ENCODE measurements at regions not wholly inside any gene's neighbourhood (a gene's known extent, or its start where the extent isn't known, plus 50 kb on each side); places are given as distances from the start of the nearest gene placed in this dataset.
"Not testable (repeated sequence)": the region's sequence is repeated elsewhere in the genome, so short reads cannot be mapped to it uniquely, and the experiment has no call there.

GRCh38 chr7:112937651-112938415, 147.6 kb upstream of the TMEM168 start:
- DNase-seq (ENCODE audit: low spot score): peak; percentile 10

DNA sequence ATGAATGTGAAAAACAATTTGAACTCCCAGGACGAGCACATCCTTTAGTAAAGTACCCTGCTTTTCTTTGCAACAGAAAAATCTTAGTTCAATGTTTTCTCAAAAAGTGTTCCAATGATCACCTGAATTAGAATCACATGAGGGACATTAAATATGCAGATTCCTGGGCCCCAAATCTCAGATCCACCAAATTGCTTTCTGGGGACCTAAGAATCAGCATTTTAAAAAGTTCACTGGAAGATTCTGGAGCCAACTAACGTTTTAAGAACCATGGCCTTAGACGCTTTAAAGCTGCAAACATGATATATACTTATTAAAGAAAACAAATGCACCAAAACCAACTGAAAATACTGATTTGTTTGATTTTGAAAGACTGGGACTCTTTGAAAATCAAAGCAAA, 143.4 kb upstream of the TMEM168 start:
- no peak for DNase-seq (ENCODE audit: low spot score)

DNA sequence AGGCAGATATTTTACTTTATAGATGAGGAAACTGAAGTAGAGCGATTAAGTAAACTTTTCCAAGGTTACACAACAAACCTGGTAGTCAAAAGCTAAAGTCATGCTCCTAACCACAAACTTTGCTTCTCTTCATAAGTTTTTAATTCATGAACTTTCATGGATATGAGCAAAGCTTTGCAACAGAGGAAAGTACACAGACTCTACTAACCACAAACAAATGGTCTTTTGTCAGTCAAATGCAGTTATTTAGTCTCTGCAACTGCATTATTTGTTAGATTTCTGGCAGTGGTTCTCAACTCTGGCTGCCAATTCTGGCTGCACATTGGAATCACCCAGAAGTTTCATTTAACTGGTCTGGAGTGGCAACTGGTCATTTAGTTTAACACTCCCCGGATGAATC, 140.6 kb upstream of the TMEM168 start:
- DNase-seq (ENCODE audit: low spot score): no peak

DNA sequence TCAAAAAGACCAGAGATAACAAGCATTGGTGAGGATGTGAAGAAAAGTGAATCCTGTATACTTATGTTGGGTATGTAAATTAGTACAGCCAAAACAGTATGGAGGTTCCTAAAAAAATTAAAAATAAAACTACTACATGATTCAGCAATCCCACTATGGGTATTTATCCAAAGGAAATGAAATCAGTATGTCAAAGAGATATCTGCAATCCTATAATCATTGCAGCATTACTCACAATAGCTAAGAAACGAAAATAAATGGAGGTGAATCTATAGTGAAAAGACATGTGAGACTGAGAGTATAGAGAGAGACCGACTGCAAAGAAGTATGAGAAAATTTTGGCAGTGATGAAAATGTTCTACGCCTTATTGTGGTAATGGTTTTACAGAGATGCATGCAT, 139.2 kb upstream of the TMEM168 start:
- DNase-seq (ENCODE audit: low spot score): no peak

- DNase-seq (ENCODE audit: low spot score): no peak
These were observed 135.8 kb upstream of the TMEM168 start for GRCh38 chr7:112926018-112926417.

DNA sequence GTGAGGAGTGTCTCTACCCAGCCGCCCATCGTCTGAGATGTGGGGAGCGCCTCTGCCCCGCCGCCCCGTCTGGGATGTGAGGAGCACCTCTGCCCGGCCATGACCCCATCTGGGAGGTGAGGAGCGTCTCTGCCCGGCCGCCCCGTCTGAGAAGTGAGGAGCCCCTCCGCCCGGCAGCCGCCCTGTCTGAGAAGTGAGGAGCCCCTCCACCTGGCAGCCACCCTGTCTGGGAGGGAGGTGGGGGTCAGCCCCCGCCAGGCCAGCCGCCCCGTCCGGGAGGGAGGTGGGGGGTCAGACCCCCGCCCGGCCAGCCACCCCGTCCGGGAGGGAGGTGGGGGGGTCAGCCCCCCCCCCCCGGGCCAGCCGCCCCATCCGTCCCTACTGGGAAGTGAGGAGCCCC, 132.4 kb upstream of the TMEM168 start:
- not testable (repeated sequence) for DNase-seq (ENCODE audit: low spot score)

DNA sequence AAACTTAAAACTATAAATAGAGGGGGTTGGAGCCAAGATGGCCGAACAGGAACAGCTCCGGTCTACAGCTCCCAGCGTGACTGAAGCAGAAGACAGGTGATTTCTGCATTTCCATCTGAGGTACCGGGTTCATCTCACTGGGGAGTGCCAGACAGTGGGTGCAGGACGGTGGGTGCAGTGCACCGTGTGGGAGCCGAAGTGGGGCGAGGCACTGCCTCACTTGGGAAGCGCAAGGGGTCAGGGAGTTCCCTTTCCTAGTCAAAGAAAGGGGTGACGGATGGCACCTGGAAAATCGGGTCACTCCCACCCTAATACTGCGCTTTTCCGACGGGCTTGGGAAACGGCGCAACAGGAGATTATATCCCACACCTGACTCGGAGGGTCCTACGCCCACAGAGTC, 126.2 kb upstream of the TMEM168 start:
- DNase-seq (ENCODE audit: low spot score): not testable (repeated sequence)

DNA sequence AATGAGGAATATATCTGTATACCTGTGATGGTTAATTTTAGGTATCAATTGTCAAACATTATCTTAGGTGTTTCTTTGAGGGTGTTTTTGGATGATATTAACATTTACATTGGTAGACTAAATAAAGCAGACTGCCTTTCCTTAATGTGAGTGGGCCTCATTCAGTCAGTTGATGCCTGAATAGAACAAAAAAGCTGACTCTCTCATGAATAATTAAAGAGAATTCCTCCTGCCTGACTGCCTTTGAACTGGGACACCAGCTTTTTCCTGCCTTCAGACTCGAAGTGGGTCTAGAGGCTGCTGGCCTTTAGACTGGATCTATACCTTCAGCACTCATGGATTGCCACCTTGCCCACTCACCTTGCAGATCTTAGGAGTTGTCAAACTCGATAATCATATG, 117.9 kb upstream of the TMEM168 start:
- no peak for DNase-seq (ENCODE audit: low spot score)

- no peak for DNase-seq (ENCODE audit: low spot score)
These were observed 117.5 kb upstream of the TMEM168 start for GRCh38 chr7:112907658-112908057.

- no peak for DNase-seq (ENCODE audit: low spot score)
These were observed 115.8 kb upstream of the TMEM168 start for GRCh38 chr7:112905950-112906349.

DNA sequence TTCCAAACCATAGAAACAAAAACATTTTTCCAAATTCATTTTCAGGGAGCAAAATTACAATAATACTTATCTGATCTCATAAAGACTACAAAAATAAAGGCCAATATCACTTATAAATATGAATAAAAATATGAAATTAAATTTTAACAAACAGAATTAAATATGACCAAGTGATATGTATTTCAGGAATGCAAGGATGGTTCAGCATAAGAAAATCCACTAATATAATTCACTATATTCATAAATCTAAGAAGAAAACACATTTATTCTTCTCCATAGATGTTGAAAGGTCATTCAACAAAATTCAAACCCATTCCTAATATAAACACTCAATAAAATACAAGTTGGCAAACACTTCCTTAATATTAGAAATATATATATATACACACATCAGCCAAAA, 115.2 kb upstream of the TMEM168 start:
- no peak for DNase-seq (ENCODE audit: low spot score)

DNA sequence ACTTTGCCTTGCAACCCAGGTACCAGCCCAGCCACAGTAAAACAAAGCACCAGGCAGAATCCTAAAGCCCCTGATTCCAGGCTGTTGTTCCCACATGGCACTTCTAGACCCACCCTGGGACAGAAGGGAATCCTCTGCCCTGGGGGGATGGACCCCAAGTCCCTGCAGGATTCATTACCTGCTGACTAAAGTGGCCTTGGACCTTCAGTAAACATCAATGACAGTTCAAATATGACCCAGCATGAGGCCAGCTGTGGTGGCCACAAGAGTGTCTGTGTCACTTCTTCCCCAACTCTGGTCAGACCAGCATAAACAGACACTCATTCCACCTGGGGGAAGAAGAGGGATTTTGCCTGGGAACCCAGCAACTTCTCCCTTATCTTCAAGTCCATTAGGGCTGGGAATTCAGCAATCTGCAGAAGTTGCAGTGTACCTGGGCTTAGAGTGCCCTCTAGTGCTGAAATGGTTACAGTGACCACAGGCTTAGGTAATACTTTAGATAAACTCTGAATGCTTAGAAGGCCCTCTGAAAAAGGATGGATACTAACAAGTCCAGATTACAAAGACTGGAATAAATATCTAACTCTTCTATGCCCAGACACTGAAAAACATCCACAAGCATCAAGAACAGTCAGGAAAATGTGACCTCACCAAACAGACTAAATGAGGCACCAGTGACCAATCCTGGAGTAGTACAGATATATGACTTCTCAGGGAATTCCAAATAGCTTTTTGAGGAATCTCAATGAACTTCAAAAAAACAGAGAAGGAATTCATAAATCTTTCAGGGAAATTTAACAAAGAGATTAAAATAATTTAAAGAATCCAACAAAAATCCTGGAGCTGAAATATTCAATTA, 108.5 kb upstream of the TMEM168 start:
- DNase-seq (ENCODE audit: low spot score): peak; percentile 43

- DNase-seq (ENCODE audit: low spot score): no peak
These were observed 107.7 kb upstream of the TMEM168 start for GRCh38 chr7:112897839-112898431.

DNA sequence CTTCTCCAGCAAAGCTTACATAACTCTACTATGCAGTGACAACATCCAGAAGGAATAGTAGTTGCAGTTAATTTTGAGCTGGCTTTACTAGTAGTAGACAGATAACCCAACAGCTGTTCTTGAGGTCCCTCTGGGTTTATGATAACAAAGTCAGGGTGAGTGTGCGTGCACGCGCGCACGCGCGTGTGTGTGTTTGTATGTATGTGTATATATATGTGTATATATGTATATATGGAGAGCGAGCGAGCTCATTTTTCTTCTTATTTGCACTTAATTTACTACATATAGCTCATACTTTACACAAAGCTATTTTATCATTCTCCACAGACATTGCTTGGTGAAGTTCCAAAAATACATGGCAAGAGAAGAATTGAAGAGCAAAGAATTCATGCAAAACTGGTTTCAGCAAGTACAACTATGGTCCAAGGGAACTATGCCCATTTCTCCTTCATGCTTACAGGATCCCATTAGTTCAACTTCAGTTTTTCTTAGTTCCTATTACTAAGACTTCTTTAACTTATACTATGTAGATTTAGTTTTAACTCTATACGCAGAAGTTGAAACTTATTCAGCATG, 105.9 kb upstream of the TMEM168 start:
- DNase-seq (ENCODE audit: low spot score): no peak

- DNase-seq (ENCODE audit: low spot score): no peak
These were observed 102.1 kb upstream of the TMEM168 start for GRCh38 chr7:112892263-112892662.

GRCh38 chr7:112891698-112892097, 101.5 kb upstream of the TMEM168 start:
- DNase-seq (ENCODE audit: low spot score): no peak

DNA sequence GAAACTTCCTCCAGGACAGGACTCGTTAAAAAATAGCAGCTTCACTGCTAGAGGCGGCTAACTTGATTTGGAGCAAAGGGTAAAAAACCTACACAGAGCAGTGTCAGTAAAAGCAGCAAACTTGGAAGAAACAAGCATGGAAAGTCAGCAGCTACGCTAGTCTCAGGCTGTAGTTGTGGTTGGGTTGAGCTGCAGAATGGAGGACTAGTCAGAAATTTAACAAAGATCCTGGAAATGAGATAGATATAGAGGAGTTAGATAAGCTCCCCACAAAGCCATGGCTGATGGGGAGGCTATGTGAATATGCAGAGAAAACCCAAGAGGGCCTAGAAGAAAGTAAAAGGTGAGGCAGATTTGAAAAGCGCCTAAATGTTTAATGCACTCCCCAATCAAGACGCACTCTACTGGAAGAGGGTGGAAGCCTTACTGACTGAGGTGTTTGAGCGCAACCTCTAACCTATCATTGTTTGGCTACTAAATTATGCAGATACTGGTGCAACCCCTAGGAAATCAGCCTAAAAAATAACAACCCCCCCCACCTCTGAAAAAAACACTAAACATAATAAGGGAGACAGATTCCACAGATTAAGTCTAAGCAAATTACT, 99.7 kb upstream of the TMEM168 start:
- no peak for DNase-seq (ENCODE audit: low spot score)

GRCh38 chr7:112889268-112889667, 99.1 kb upstream of the TMEM168 start:
- DNase-seq (ENCODE audit: low spot score): no peak

- no peak for DNase-seq (ENCODE audit: low spot score)
These were observed 98.6 kb upstream of the TMEM168 start for GRCh38 chr7:112888781-112889180.

DNA sequence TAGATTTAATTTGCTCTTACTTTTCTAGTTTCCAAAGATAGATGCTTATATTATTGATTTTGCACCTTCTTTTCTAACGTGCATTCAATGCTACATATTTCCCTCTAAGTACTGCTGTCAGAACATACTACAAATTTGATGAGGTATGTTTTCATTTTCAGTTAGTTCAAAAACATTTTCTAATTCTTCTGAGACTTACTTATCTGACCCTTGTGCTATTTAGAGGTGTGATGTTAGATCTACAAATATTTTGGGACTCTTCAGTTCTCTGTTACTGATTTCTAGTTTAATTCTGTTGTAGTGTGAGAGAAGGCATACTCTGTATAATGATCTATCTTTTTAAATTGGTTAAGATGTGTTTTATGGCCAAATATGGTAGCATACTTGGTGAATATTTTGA, 97.8 kb upstream of the TMEM168 start:
- DNase-seq (ENCODE audit: low spot score): no peak

DNA sequence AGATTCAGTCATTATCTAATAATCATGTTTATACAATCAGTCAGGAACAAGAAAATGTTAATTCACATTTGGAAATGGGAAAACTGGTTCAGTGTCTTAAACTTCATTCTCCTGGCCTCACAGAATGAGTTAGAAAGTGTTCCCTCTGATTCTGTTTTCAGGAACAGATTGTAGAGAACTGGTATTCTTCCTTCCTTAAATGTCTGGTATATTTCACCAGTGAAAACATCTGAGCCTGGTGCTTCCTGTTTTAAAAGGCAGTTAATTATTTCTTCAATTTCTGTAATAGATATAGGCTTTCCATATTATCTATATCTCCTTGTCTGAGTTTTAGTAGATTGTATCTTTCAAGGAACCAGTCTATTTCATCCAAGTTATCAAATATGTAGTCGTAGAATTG, 97.1 kb upstream of the TMEM168 start:
- DNase-seq (ENCODE audit: low spot score): no peak

DNA sequence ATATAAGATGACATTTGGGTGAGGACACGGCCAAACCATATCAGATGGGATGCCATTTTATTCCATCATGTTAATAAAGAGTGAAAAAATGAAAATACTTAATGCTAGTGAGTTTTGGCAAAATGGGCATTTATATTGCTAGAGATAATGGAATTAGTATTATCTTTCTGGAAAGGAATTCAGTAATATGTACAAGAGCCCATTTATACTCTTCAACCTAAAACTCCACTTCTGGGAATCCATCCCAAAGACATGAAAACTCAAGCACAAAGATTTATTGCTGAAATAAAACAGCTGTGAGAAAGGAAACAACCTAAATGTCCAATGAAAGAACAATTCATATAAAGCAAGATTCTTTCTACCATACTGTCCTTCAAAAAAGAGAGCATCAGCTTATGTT, 96.0 kb upstream of the TMEM168 start:
- DNase-seq (ENCODE audit: low spot score): no peak

Data from CD4-positive, alpha-beta T cell treated with Interleukin-15 for 4 hours (primary cell).